HuH-7 (cell line): ENCODE measurements at regions not wholly inside any gene's neighbourhood (a gene's known extent, or its start where the extent isn't known, plus 50 kb on each side); places are given as distances from the start of the nearest gene placed in this dataset.
A peak's percentile ranks its signal among the peaks of the same experiment; 100 is the strongest.

Experiments used
- DNase-seq: peaks from one replicate; pipeline ENCODE4 v3.0.0; 2011; ENCODE audit warnings: low spot score

DNA sequence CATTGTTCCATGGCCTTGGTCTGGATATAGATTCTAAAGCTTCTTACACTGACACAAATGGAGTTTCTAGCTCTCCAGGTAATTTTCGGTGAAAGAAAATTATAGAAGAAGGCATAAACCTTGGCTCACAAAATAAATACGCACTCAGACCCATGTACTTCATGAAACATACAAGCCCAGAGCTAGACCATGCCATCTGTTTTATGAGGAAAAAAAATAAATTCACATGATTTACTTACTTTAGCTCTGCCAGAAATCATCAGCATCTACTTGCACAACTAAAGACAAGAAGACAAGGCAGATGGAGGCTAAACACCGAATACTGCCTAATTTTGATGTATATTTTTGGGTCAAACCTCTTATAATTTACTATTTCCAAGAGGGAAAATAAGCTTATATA is 197.4 kb upstream of the KLF14 start:
- DNase-seq, result no peak

DNA sequence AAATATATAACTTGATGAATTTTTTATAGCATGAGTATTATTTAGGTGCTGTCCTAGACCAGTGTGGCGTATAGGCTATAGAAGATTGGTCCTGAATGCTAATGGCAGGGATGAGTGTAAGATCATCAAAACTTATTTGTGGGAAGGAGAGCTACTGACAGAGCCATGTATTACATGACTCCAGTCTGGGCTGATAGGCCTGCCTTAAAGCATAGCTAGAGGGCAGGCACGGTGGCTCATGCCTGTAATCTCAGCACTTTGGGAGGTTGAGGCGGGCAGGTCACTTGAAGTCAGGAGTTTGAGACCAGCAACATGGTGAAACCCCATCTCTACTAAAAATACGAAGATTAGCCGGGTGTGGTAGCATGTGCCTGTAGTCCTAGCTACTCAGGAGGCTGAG is 198.1 kb upstream of the KLF14 start:
- DNase-seq, result no peak

DNA sequence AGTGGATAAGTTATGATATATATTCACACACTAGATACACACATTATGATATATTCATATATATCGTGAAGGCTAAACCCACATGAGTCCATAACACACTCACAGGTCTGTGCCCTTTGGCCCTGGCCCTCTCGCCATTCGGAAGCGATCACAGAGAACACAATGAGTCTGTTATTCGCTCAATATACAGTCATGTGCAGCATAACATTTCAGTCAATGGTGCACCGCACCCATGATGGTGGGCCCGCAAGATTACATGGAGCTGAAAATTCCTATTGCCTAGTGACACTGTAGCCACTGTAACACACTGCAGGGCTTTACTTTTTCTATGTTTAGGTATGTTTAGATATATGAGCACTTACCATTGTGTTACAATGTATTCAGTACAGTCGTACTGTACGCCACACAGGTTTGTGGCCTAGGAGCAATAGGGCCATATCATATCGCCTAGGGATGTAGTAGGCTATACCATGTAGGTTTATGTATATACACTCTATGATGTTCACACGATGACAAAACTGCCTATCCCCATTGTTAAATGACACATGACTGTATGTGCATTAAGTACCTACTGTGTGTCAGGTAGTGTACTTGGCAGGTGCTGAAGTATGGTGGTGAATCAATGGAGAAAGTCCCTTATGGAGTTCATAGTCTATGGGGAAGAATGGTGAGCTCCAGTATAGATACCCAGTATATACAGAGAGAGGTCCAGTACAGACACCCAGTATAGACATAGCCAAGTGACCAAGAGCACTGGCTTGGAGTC is 198.8 kb upstream of the KLF14 start:
- DNase-seq, result no peak

DNA sequence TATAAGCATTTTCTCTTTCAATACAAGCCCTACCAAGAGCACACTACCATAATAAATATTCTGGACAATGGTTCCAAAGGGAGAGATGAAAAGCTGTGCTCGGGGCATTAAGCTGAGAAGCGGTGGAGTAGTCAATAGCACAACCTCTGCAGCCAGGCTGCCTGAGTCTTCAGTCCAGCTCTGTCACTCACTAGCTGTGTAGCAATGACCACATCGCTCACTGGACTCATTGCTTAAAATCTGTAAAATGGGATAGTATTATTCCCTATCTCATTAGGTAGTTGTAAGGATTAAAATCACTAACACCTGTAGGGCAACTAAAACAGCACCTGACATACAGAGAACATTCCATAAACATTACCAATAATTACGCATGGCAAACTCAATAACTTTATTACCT is 199.9 kb upstream of the KLF14 start:
- DNase-seq, result no peak

DNA sequence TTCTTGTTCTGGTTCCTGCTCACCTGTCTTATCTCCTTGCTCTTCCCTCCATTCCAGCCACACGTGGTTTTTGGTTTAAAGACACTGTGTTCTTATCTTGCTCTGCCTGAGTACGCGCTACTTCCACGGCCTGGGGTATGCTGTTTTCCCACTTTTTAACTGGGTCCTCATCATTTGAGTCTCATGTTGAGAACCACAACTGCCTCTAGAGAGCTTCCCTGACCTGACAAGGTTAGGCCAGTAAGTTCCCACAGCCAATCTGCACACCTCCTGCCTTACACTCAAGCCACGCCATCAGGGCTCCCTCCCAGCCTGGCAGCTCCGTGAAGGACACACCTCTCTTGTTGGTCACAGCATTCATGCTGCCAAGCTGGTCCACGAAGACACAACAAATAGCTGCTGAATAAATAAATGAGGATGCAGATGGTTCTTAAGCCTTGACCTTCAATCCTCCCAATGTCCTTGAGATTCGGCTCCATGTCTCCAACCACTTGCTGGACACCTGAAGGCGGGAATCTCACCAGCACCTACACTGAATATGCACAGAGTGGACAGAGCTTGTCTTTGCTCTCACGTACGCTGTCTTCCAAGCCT is 201.7 kb upstream of the KLF14 start:
- DNase-seq, result no peak

DNA sequence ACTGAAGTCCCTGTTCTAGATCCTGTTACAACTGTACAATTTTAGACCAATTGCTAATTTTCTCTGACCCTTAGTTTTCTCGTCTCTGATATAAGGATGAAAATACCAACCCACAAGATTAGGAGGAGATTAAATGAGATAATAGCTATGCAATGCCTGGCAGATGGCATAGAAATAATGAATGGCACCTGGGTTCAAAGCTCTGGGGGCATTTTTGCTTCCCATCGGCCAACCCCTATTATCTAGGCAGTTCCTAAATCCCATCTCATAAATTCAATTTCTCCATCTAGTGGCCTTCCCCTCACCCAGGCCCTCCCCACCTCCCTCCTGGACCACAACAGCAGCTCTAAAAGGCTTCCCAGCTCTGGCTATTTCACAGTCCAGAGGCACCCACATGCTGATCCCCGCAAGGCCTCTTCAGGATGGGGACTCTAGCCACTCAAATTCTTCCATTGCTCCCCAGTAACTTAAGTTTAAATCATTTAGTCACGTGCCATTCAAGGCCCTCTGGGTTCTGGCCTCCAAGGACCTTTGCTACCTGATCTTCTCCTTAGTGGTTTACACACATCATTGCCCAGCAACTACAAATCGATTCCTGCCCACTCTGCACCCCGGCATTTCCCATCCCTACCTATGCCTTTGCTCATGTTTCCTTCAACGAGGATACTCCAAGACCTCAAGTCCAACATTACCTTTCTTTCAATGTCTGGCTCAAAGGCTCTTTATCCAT is 202.4 kb upstream of the KLF14 start:
- no peak for DNase-seq

DNA sequence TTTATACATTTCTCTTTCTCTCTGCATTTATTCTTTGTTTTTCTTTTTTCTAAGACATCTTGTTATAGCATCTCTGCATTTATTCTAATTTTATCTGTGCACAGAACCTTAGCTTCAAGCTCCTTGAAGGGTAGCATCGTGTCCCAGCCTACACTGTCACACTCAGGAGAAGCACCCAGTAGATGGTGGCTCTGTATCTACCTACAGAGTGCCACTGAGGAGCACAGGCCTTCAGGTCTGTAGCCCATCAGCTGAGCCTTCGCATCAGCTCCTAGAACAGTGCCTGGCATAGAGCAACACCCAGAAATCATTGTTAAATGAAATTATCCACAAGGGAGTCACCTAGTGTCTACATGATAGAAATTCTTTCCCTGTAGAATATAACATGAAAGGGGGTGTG is 203.0 kb upstream of the KLF14 start:
- DNase-seq, result no peak

DNA sequence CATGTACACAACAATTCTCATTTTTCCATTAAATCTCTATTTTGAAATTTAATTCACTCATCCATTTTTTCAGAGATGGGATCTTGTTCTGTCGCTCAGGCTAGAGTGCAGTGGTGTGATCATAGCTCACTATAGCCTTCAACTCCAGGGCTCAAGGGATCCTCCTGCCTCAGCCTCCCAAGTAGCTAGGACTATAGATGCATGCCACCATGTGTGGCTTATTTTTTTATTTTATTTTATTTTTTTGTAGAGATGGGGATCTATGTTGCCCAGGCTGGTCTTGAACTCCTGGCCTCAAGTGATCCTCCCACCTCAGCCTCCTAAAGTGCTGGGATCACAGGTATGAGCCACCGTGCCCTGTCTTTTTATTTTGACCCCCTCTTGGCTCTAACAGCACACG is 203.8 kb upstream of the KLF14 start:
- no peak for DNase-seq

DNA sequence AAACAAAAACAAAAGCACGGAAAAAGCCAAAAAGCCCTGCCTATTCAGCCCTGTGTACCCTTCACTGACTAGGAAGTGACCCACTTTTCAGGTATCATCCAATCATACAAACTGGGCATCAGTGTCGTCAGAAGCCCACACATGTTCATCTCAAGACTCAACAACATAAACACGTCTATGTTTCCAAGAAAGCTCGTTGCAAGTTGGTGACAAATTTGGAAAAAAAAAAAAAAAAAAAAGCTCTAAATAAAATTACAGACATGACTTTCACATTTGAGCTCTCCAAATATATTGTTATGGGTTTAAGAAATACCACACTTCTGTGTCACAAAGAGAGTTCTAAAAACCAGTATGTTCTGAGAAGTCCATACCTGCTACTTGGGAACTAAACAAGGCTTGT is 204.7 kb upstream of the KLF14 start:
- DNase-seq, result no peak

DNA sequence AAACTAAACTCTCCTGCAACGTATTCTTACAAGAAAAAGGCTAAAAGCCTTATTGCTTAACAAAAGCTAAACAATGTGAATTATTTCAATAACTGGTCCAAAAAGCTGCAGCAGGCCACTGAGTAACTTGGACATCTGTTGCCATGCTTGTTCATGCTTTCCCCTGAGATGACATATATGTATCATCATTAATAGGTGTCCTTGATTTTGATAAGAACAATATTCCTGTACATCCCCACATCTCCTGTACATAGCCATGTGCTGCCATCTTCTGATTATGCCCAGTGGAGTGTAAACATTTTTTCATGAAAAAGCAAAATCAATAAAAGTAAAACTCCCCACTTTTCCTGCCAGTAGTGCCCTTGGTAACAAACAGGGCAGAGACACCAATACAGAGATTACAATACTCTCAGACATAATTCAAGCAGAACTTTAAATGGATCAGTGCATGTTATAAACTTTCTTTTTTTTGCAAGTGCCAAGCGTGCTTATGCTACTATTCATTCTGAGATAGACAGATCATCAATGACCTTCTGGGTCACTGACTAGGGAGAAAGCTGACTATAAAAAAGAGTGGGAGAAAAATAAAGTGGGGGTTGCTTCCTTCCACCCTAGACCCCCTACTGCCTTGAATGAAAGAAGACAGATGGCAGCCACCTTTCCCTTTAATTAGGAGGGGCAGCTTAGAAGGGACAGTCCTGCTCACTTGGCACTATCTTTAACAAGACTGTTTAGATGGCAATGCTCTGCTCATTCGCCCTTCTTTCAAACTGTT is 205.5 kb upstream of the KLF14 start:
- DNase-seq, result no peak

DNA sequence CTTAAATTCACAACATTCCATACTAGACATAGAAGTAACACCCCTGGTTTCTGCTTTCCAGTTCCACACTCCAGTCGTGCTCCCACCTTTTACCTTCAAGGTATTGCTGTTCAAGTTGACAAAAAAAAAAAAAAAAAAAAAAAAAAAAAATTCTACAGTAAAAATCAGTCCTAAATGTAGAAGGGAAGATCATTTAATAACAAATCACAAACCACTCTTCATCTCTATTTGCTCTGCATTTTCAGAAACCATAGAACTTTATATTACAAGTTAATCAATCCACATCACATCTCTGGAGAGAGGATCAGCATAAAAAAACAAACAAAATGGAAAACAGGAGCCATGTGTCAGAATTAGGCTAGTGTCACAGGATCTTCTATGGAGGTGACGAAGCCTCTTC is 206.3 kb upstream of the KLF14 start:
- no peak for DNase-seq

DNA sequence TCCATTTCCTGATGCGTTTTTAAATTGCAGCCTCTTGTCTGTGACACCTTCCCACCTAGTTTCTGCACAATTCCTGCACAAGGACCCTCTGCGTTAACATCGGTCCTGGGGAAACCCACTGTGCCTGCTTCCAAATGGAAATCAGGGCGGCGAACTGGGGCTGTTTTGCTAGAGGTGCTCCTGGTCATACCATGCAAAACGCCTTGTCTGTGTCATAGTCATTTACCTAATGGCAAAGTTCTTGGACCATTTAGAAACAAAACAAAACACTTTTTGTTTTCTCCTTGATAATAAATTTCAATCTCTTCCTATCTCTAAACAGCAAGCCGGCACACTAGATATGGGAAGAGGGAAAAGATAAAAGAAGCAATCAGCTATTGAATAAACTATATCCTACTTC is 206.9 kb upstream of the KLF14 start:
- no peak for DNase-seq

DNA sequence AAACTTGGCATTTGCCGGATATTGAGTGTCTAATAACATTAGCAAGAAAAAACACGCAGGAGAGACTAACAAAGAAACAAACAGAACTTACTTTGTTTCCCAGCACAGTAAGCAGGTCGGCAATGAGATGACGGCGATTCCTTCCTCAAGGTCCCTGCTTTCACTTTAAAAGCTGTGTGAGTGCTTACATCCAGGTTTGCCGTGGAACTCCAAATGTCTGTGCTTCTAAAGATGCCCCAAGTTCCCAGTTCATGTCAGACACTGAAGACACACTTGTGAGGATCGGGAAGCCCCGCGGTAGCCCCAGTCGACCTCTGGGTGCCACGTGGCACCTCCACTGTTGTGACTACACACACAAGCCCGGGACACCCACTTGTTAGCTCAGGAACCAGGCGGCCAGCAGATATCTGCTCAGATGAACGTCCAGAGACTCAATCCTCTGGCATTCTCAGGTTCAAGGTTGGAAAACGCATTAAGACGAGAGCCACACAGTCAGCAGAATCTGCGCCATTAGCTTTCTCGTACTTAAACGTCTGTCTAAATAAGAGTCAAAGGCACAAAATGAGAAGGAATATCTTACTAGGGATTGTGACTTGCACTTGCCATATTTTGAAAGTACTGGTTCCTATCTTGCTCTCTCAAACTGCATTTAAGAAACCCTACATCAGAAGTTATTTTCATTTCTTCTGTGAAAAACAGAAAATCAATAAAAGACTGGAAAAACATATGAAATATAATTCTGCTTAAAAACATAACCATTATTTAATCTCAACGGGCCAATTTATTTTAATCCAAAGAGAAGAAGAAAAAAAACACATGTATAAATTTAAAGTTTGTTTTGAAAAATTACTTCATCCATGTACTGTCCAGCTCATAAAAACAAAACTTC is 207.6 kb upstream of the KLF14 start:
- peak; percentile 50 for DNase-seq

DNA sequence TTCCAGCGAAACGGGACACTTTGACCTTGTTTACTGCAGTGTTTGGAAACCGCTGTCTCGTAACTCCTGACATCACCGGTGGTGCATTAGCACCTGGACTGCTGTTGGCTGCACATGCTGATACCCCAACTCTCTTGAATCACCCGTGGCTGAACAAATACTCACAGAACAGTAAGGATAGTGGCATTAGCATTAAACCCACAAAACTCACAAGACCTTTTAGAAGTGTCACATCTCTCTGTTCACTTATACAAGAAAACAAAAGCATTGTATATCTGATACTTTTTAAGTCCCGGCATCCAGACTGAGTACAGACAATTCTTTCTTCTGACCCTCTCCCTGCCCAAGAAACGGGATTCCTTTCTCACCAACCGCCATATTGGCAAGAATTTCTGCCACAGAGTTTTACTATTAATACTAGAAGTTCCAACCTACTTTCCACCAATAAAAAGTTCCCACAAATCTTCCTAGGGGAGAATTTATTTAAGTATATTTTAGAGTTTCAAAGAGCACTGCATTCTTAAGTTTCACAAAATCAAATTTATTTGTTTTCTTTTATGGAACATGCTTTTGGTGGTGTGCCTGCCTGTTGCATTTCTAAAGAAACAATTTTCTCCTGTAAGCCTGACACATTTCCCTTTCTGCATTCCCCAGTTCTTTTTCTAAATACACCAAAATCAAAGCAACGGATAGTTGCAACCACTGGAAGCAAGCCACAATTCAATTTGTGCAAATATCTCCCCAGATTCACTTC is 208.4 kb upstream of the KLF14 start:
- DNase-seq, result peak; percentile 35

DNA sequence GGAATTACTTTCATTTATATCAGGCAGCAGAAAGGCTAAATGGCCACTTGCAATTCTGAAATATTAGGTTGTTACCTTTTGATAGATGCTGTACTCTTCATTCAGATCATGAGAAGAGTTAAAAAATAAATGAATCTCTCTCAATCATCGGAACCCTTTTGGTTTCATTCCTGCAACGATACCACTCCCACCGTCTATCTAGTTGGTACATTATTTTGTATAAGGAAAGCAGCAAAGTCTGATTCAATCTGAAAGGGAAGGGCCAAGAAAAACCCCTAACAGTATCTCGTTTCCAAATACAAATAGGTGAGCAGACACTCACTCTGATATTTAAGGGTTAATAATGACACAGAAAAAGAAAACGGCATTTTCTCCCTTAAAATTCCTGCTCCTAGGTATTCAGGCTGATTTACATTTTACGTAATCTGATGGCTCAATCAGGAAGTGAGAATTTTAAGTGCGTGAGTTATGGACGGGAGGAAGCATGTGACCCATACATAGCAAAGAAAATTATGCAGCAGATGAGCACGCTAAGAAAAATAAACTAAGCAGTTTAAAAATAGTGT is 209.4 kb upstream of the KLF14 start:
- no peak for DNase-seq

DNA sequence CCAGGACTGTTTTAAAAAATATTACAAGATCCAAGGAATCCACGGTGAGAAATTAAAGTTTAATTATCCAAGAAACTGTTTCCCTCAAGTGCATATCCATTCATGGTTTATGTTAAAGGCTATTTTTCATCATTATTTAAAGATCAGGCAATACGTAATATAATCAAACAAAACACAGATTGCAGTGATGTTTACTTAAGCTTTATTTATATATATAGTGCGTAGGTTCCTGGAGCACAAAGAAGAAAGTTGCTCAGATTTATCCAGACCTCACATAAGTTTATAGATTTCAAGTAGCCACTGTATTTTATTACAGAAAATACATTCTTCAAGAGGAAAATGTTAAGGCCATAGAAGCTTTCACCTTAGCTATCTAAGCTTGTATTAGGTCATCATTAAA is 210.0 kb upstream of the KLF14 start:
- DNase-seq, result no peak

DNA sequence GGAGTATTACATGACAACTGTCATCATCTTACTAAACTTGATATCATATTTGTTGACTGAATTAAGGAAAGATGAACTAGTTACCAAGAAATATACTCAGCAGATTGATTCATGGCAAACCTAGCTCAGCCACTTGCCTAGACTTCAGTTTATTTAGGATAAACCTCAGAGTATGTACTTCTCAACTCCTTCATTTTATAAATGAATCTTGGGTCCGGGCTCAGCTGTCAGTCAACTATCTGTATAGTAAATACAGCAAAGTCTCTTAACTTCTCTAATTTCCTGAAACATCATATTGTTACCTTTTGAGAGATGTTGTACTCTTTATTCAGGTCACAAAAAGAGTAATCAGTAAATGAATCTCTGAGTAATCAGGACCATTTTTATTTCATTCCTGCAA is 211.0 kb upstream of the KLF14 start:
- DNase-seq, result no peak

DNA sequence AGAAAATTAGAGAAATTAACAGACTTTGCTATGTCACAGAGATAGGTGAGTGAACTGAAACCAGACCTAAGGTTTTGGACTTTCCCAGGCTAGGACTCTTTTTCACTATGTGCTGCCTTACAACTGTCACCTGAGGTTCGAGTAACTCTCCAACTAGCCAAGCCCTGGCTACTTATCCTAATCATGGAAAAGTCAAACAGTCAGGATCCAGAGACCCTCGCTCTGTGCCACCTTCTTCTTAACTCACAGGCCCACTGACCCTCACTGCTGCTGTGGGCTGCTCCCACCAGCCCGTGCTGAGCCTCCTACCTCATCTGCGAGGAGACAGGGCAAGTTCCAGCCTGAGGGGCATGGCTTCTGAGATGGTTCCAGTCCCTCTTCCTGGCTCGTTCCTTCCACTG is 211.4 kb upstream of the KLF14 start:
- DNase-seq, result no peak

DNA sequence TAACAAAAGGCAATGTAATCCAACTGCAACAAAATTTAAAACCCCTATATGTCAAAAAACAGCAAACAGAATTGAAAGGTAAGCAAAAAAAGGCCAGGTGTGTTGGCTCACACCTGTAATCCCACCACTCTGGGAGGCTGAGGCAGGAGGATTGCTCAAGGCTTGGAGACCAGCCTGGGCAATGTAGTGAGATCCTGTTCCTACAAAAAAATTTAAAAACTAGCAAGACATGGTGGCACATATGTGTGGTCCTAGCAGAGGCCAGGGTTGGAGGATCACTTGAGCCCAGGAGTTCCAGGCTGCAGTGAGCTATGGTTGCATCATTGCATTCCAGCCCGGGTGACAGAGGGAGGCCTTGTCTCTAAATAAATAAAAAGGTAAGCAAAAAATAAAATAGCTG is 212.1 kb upstream of the KLF14 start:
- no peak for DNase-seq

DNA sequence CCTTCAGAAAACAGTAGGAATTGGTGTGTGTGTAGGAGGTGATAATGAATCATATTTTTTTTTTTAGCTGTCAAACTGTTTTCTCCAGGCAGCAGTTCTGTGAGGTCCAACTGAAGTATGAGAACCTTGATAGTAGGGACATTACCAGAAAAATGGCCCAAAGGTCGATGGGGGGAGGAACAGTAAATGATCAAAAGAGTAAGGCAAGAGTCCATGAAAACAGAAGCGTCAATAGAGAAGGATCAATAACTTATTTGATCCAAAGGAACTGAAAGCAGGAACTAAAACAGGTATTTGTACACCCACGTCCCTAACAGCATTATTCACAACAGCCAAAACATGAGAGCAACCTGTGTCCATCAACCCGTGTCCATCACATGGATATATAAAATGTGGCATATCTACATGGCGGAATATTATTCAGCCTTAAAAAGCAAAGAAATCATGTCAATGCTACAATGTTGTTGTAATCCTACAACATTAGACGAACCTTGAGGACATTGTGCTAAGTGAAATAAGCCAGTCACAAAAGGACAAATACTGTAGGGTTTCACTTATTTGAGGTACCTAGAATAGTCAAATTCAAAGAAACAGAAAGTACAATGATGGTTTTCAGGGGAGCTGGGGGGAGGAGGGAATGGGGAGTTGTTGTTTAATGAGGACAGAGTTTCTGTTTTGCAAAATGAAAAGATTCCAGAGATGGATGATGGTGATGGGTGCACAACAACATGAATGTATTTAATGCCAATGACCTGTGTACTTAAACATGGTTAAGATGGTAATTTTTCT is 214.0 kb upstream of the KLF14 start:
- no peak for DNase-seq
